Panc1 (cell line): ENCODE measurements at regions not wholly inside any gene's neighbourhood (a gene's known extent, or its start where the extent isn't known, plus 50 kb on each side); places are given as distances from the start of the nearest gene placed in this dataset.

Experiments used
- REST ChIP-seq, 2 experiments: IDR thresholded peaks; 2 replicates each; pipeline ENCODE4 v1.6.1; 2011 to 2012; ENCODE audit warnings: low read depth in 2 of 2, control low read depth in 1 of 2, low read length in 1 of 2, mild to moderate bottlenecking in 1 of 2, moderate library complexity in 1 of 2; ENCODE audit not compliant: insufficient read depth in 1 of 2
- TCF7L2 ChIP-seq: IDR thresholded peaks from 2 replicates; pipeline ENCODE4 v1.6.1; 2011; ENCODE audit warnings: mild to moderate bottlenecking, low read depth, low read length, inconsistent platforms
- TF ChIP-seq, protein P1 (sequence below): fragments of 450-650 bp; IDR thresholded peaks from 2 replicates; pipeline ENCODE4 v1.5.1; 2017; ENCODE audit warnings: mild to moderate bottlenecking

DNA sequence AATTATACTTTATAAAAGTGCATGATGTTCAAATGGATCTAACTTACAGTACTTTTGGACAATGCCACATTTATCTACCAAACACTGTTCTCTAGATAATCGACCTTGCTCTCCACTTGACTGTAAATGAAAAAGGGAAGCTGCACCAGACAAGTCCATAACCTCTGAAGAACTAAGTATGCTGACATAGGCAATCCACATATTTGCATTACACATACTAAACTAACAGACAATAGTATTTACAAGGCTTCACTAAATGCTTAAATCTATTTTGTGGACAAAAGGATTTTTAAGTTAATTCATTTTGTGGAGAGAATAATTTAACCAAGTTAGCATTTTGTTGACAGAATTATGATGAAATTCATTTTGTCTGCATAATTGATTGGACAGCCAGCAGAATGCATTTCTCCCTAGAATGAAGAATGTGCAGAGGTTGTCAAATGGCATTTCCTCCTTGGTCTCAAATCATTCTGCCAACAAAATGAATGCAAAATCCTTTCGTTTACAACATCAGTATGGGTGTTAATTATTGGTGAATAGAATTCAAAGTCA lies 520.9 kb downstream of the CPS1 start:
- TF ChIP-seq TCF7L2 (no peak), REST (IDR thresholded peaks at IDR 0.05; ENCODE audit: insufficient read depth in 1 of 2, low read depth in 2 of 2, low read length in 1 of 2) (no peak)
- TF ChIP-seq, protein P1, sequence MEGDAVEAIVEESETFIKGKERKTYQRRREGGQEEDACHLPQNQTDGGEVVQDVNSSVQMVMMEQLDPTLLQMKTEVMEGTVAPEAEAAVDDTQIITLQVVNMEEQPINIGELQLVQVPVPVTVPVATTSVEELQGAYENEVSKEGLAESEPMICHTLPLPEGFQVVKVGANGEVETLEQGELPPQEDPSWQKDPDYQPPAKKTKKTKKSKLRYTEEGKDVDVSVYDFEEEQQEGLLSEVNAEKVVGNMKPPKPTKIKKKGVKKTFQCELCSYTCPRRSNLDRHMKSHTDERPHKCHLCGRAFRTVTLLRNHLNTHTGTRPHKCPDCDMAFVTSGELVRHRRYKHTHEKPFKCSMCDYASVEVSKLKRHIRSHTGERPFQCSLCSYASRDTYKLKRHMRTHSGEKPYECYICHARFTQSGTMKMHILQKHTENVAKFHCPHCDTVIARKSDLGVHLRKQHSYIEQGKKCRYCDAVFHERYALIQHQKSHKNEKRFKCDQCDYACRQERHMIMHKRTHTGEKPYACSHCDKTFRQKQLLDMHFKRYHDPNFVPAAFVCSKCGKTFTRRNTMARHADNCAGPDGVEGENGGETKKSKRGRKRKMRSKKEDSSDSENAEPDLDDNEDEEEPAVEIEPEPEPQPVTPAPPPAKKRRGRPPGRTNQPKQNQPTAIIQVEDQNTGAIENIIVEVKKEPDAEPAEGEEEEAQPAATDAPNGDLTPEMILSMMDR: no peak
